H9 (cell line): ENCODE measurements at regions not wholly inside any gene's neighbourhood (a gene's known extent, or its start where the extent isn't known, plus 50 kb on each side); places are given as distances from the start of the nearest gene placed in this dataset.

Experiments used
- DNase-seq: peaks from one replicate; pipeline ENCODE4 v3.0.0-alpha.2; 2017
- H2AFZ ChIP-seq: one replicate; pipeline ENCODE4 v1.6.1; 2013; ENCODE audit warnings: mild to moderate bottlenecking, low read length, control low read depth, moderate library complexity
- H2AK5ac ChIP-seq: 2 replicates; pipeline ENCODE4 v1.6.1; 2013; ENCODE audit warnings: low read length, control low read depth, mixed read lengths; ENCODE audit not compliant: insufficient read length
- H2BK120ac ChIP-seq: one replicate; pipeline ENCODE4 v1.6.1; 2013; ENCODE audit warnings: low read depth, mild to moderate bottlenecking, low read length, control low read depth, inconsistent platforms; ENCODE audit not compliant: poor library complexity, severe bottlenecking
- H2BK12ac ChIP-seq: 2 replicates; pipeline ENCODE4 v1.6.1; 2013; ENCODE audit warnings: low read length, control low read depth, mixed read lengths, low read depth; ENCODE audit not compliant: insufficient read length
- H2BK15ac ChIP-seq: 2 replicates; pipeline ENCODE4 v1.6.1; 2013; ENCODE audit warnings: low read depth, low read length, control low read depth
- H2BK20ac ChIP-seq: one replicate; pipeline ENCODE4 v1.6.1; 2013; ENCODE audit warnings: low read depth, mild to moderate bottlenecking, low read length, control low read depth, inconsistent platforms; ENCODE audit not compliant: poor library complexity, severe bottlenecking
- H2BK5ac ChIP-seq: 2 replicates; pipeline ENCODE4 v1.6.1; 2013; ENCODE audit warnings: low read length, control low read depth, mixed read lengths; ENCODE audit not compliant: insufficient read length
- H3K14ac ChIP-seq: 2 replicates; pipeline ENCODE4 v1.6.1; 2013; ENCODE audit warnings: low read length, control low read depth; ENCODE audit not compliant: insufficient read depth
- H3K18ac ChIP-seq: 2 replicates; pipeline ENCODE4 v1.6.1; 2013; ENCODE audit warnings: low read depth, mild to moderate bottlenecking, mixed read lengths, low read length, control low read depth; ENCODE audit not compliant: insufficient read length
- H3K23ac ChIP-seq: 2 replicates; pipeline ENCODE4 v1.6.1; 2013; ENCODE audit warnings: low read length, control low read depth, mixed read lengths, low read depth; ENCODE audit not compliant: insufficient read length
- H3K23me2 ChIP-seq: 2 replicates; pipeline ENCODE4 v1.6.1; 2013; ENCODE audit warnings: low read depth, mild to moderate bottlenecking, mixed read lengths, low read length, control low read depth; ENCODE audit not compliant: insufficient read length, poor library complexity, severe bottlenecking
- H3K27ac ChIP-seq: 2 replicates; pipeline ENCODE4 v1.5.1; 2013; ENCODE audit warnings: low read length, control low read depth, mixed read lengths, low read depth; ENCODE audit not compliant: insufficient read length
- H3K27me3 ChIP-seq: 2 replicates; pipeline ENCODE4 v1.6.1; 2013; ENCODE audit warnings: low read length, control low read depth, inconsistent platforms; ENCODE audit not compliant: insufficient read depth
- H3K4ac ChIP-seq: 2 replicates; pipeline ENCODE4 v1.6.1; 2013; ENCODE audit warnings: low read depth, mild to moderate bottlenecking, control low read depth, inconsistent platforms, low read length, moderate library complexity
- H3K4me1 ChIP-seq: 2 replicates; pipeline ENCODE4 v1.6.1; 2013; ENCODE audit warnings: low read length, control low read depth, inconsistent platforms; ENCODE audit not compliant: insufficient read depth
- H3K4me2 ChIP-seq: 2 replicates; pipeline ENCODE4 v1.6.1; 2013; ENCODE audit warnings: low read length, control low read depth, mixed read lengths; ENCODE audit not compliant: insufficient read length, insufficient read depth
- H3K56ac ChIP-seq: 2 replicates; pipeline ENCODE4 v1.6.1; 2013; ENCODE audit warnings: low read depth, mild to moderate bottlenecking, mixed read lengths, low read length, control low read depth; ENCODE audit not compliant: insufficient read length
- H3K79me1 ChIP-seq: 2 replicates; pipeline ENCODE4 v1.6.1; 2013; ENCODE audit warnings: low read depth, mild to moderate bottlenecking, moderate library complexity, low read length, control low read depth, inconsistent platforms; ENCODE audit not compliant: insufficient read depth, poor library complexity, severe bottlenecking
- H3K79me2 ChIP-seq: 2 replicates; pipeline ENCODE4 v1.6.1; 2013; ENCODE audit warnings: low read length, control low read depth, inconsistent platforms; ENCODE audit not compliant: insufficient read depth
- H3K9ac ChIP-seq: 2 replicates; pipeline ENCODE4 v1.6.1; 2013; ENCODE audit warnings: low read length, control low read depth, mixed read lengths; ENCODE audit not compliant: insufficient read length; ENCODE audit errors: extremely low read depth
- H3K9me3 ChIP-seq: one replicate; pipeline ENCODE4 v1.6.1; 2013; ENCODE audit warnings: low read depth, low read length, inconsistent platforms; ENCODE audit not compliant: control insufficient read depth
- H3T11ph ChIP-seq: one replicate; pipeline ENCODE4 v1.6.1; 2013; ENCODE audit warnings: mild to moderate bottlenecking, low read length, control low read depth, inconsistent platforms
- H4K20me1 ChIP-seq: one replicate; pipeline ENCODE4 v1.6.1; 2013; ENCODE audit not compliant: control insufficient read depth, insufficient read length, insufficient read depth
- H4K5ac ChIP-seq: 2 replicates; pipeline ENCODE4 v1.6.1; 2013; ENCODE audit warnings: low read depth, mild to moderate bottlenecking, mixed read lengths, low read length, control low read depth; ENCODE audit not compliant: insufficient read length
- H4K8ac ChIP-seq: replicated peaks from 2 replicates; pipeline ENCODE4 v1.6.1; 2013; ENCODE audit warnings: low read length, control low read depth, mixed read lengths, low read depth; ENCODE audit not compliant: insufficient read length
- H4K91ac ChIP-seq: 2 replicates; pipeline ENCODE4 v1.6.1; 2013; ENCODE audit warnings: low read depth, mild to moderate bottlenecking, moderate library complexity, mixed read lengths, low read length, control low read depth; ENCODE audit not compliant: insufficient read length
- H3K27ac Mint-ChIP-seq, 3 experiments: 2 replicates in 2 of 3; 3 replicates in 1 of 3; pipeline ENCODE4 v1.8.0; 2020 to 2021; ENCODE audit warnings: mixed read lengths in 3 of 3, mild to moderate bottlenecking in 1 of 3, moderate library complexity in 1 of 3
- H3K27me3 Mint-ChIP-seq: 2 replicates; pipeline ENCODE4 v1.8.0; 2021; ENCODE audit warnings: low read depth, mild to moderate bottlenecking, moderate library complexity, mixed read lengths
- H3K36me3 Mint-ChIP-seq, 3 experiments: 2 replicates in 2 of 3; 3 replicates in 1 of 3; pipeline ENCODE4 v1.8.0; 2020 to 2021; ENCODE audit warnings: low read depth in 3 of 3, mixed read lengths in 3 of 3; ENCODE audit not compliant: insufficient read depth in 1 of 3
- H3K4me1 Mint-ChIP-seq, 2 experiments: 2 replicates each; pipeline ENCODE4 v1.8.0; 2020; ENCODE audit warnings: mixed read lengths in 2 of 2
- H3K4me3 Mint-ChIP-seq, 2 experiments: 2 replicates in 1 of 2; 3 replicates in 1 of 2; pipeline ENCODE4 v1.8.0; 2020 to 2021; ENCODE audit warnings: mild to moderate bottlenecking in 2 of 2, mixed read lengths in 2 of 2, moderate library complexity in 1 of 2
- H3K9me3 Mint-ChIP-seq, 2 experiments: 2 replicates in 1 of 2; 3 replicates in 1 of 2; pipeline ENCODE4 v1.8.0; 2020; ENCODE audit warnings: mild to moderate bottlenecking in 2 of 2, mixed read lengths in 2 of 2, moderate library complexity in 1 of 2
- whole genome bisulfite sequencing: extraction: QIAGEN DNeasy Blood & Tissue Kit; methylation state at CpG from one replicate; pipeline ENCODE4 v1.1.7; 2013; ENCODE audit warnings: missing lambda C conversion rate, low lambda C conversion rate, mixed read lengths; ENCODE audit not compliant: insufficient read length; ENCODE audit errors: extremely low coverage; 5-methylcytosine and 5-hydroxymethylcytosine counted together
- TF ChIP-seq, protein P1 (sequence below): fragments of 200-600 bp; sonication (generic); conservative IDR thresholded peaks from 3 replicates; pipeline ENCODE4 v1.8.0; 2021; ENCODE audit warnings: antibody characterized with exemption, mild to moderate bottlenecking

DNA sequence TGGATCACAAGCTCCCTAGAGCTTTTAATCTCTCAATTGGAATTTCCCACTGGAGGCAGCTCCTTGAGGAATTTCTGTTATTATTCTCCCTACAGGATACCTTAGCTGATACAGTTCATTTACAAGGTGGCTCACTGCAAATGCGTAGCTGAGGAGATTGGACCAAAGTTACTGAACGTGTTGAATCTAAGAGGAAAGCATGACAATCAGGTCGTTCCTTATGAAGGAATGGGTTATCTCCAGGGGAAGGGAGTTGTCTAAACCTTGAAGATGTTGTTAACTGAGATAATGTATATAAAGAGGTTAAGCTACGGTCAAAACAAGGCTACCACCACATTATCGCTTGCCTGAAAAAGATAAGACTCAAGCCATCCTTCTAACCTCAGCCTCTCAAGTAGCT, 105.8 kb upstream of the TBX3 start:
- Histone ChIP-seq H3K23ac (no peak overlapping the region), H3K79me1 (no peaks in the 10 kb centered on the region), H4K20me1 (no peaks in the 10 kb centered on the region), H2BK5ac (no peak overlapping the region), H2AK5ac (no peak overlapping the region), H3K4me2 (no peak overlapping the region), H4K5ac (no peak overlapping the region), H2BK15ac (no peak overlapping the region), H2BK12ac (no peak overlapping the region), H3K27me3 (no peaks in the 10 kb centered on the region), H3K9ac (no peak overlapping the region), H2BK120ac (no peak overlapping the region), H3K4me1 (no peaks in the 10 kb centered on the region; the same call in 1 of the 2 replicates), H2AFZ (no peak overlapping the region), H3T11ph (no peak overlapping the region), H3K56ac (no peak overlapping the region), H3K14ac (no peak overlapping the region), H4K91ac (no peak overlapping the region), H3K23me2 (no peaks in the 10 kb centered on the region), H3K79me2 (no peaks in the 10 kb centered on the region), H3K9me3 (no peaks in the 10 kb centered on the region), H3K4ac (no peak overlapping the region), H4K8ac (no peak overlapping the region), H3K27ac (no peak overlapping the region), H2BK20ac (no peak overlapping the region), H3K18ac (no peak overlapping the region)
- H3K36me3 Mint-ChIP-seq, result no peaks in the 10 kb centered on the region; a peak in 1 of 7 replicates
- TF ChIP-seq, protein P1, sequence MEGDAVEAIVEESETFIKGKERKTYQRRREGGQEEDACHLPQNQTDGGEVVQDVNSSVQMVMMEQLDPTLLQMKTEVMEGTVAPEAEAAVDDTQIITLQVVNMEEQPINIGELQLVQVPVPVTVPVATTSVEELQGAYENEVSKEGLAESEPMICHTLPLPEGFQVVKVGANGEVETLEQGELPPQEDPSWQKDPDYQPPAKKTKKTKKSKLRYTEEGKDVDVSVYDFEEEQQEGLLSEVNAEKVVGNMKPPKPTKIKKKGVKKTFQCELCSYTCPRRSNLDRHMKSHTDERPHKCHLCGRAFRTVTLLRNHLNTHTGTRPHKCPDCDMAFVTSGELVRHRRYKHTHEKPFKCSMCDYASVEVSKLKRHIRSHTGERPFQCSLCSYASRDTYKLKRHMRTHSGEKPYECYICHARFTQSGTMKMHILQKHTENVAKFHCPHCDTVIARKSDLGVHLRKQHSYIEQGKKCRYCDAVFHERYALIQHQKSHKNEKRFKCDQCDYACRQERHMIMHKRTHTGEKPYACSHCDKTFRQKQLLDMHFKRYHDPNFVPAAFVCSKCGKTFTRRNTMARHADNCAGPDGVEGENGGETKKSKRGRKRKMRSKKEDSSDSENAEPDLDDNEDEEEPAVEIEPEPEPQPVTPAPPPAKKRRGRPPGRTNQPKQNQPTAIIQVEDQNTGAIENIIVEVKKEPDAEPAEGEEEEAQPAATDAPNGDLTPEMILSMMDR, result no peak
- peaks cover 16% of the 10 kb centered on the region for H3K27me3 Mint-ChIP-seq
- H3K27ac Mint-ChIP-seq, result no peak overlapping the region
- no peaks in the 10 kb centered on the region for H3K9me3 Mint-ChIP-seq
- WGBS, result no CpG with 5 or more reads among the region's 5 CpGs
- H3K4me3 Mint-ChIP-seq, result no peak overlapping the region
- peaks cover 8 to 14% of the 10 kb centered on the region in 2 experiments for H3K4me1 Mint-ChIP-seq
- DNase-seq, result no peak
